ENCODE measurements at regions not wholly inside any gene's neighbourhood (a gene's known extent, or its start where the extent isn't known, plus 50 kb on each side); places are given as distances from the start of the nearest gene placed in this dataset.

- Histone ChIP-seq H3K36me3 (no peaks in the 10 kb centered on the region), H3K27ac (no peak overlapping the region), H3K27me3 (no peaks in the 10 kb centered on the region), H3K9ac (no peak overlapping the region), H3K4me2 (no peak overlapping the region), H3K4me1 (peaks cover 26% of the 10 kb centered on the region), H3K9me3 (no peaks in the 10 kb centered on the region), H3K4me3 (no peak overlapping the region), H4K20me1 (no peaks in the 10 kb centered on the region)
- TF ChIP-seq Cebpa-rat (IDR thresholded peaks at IDR 0.05) = no peak
Measured at GRCh38 chr16:61364990-61365389, 671.2 kb downstream of the CDH8 start.

DNA sequence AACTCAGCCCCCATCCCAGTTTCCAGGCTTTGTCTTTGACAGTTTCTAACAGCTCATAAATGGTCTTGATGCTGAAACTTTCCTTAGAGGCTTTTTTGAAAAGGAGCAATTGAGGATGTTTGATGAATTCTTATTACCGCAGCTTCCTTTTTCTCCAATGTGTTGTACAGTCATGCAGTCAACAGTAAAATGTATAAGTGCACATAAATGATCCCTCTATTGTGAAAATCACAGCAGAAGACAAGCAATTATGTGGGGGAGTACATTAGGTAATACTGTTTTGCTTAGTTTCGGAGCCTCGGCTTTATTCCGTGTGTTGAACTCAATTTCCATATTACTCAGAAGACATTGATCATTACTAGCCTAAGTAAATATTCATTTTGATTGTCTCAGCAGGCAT is 673.7 kb downstream of the CDH8 start:
- Histone ChIP-seq H4K20me1 (no peaks in the 10 kb centered on the region), H3K9ac (no peak overlapping the region), H3K36me3 (no peaks in the 10 kb centered on the region), H3K4me3 (no peak overlapping the region), H3K4me2 (no peak overlapping the region), H3K9me3 (no peaks in the 10 kb centered on the region), H3K4me1 (peaks cover 15% of the 10 kb centered on the region), H3K27ac (no peak overlapping the region), H3K27me3 (no peaks in the 10 kb centered on the region)
- TF ChIP-seq Cebpa-rat (IDR thresholded peaks at IDR 0.05) = no peak

GRCh38 chr16:61344791-61345190 is 691.4 kb downstream of the CDH8 start:
- Histone ChIP-seq H3K27ac (no peak overlapping the region), H3K27me3 (no peaks in the 10 kb centered on the region), H3K9ac (no peak overlapping the region), H3K4me1 (no peaks in the 10 kb centered on the region), H3K4me3 (no peak overlapping the region), H4K20me1 (no peaks in the 10 kb centered on the region), H3K36me3 (no peaks in the 10 kb centered on the region), H3K9me3 (no peaks in the 10 kb centered on the region), H3K4me2 (no peak overlapping the region)
- TF ChIP-seq Cebpa-rat (IDR thresholded peaks at IDR 0.05) = no peak

DNA sequence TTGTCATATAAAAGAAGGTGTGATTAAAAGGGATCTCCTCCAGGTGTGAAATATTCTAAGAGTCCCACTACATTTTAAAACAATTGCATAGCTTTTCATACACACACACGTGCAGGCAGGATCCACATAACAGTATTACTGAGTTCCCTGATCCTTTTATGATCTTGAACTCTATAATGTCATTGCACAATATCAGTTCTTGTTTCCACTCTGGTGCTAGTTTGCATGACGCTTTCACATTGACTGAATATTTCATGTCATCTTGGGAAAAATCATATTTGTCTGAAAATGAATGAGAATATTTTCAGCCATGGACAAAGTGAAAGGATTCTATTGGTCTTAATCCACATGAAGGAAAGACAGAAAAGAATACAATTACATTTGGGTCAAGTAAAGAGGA is 703.8 kb downstream of the CDH8 start:
- Histone ChIP-seq H3K27ac (no peak overlapping the region), H3K4me3 (no peak overlapping the region), H3K4me1 (no peaks in the 10 kb centered on the region), H3K4me2 (no peak overlapping the region), H3K27me3 (no peaks in the 10 kb centered on the region), H3K36me3 (no peaks in the 10 kb centered on the region), H3K9ac (no peak overlapping the region), H4K20me1 (no peaks in the 10 kb centered on the region), H3K9me3 (no peaks in the 10 kb centered on the region)
- no peak for TF ChIP-seq Cebpa-rat (IDR thresholded peaks at IDR 0.05)

DNA sequence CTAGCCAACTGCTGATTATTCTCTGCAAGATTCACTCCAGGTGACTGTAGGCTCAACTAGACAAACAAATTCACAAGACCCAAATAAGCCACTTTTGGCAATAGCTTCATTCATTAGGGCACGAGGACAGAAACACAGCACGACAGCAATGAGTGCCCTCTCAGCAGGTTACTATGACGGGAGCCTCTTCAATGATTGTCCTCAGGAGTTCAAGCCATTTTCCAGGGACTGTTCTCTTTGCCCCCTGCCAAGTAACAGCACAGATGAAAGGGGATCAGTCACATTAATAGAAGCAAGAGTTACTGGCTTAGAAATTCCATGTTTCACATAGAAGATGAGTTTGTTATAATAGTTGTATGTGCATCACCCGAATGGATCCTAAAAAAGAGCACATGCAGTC is 712.2 kb downstream of the CDH8 start:
- no peaks in the 10 kb centered on the region for H3K4me1 ChIP-seq
- H3K4me3 ChIP-seq = no peak overlapping the region
- H4K20me1 ChIP-seq = no peaks in the 10 kb centered on the region
- no peak overlapping the region for H3K27ac ChIP-seq
- H3K36me3 ChIP-seq = no peaks in the 10 kb centered on the region
- H3K9ac ChIP-seq = no peak overlapping the region
- no peaks in the 10 kb centered on the region for H3K9me3 ChIP-seq
- H3K27me3 ChIP-seq = no peaks in the 10 kb centered on the region
- TF ChIP-seq Cebpa-rat (IDR thresholded peaks at IDR 0.05) = no peak
- H3K4me2 ChIP-seq = no peak overlapping the region

GRCh38 chr16:61323456-61323855 is 712.8 kb downstream of the CDH8 start:
- H3K27ac ChIP-seq = no peak overlapping the region
- H4K20me1 ChIP-seq = no peaks in the 10 kb centered on the region
- no peak overlapping the region for H3K4me2 ChIP-seq
- no peaks in the 10 kb centered on the region for H3K27me3 ChIP-seq
- no peak for TF ChIP-seq Cebpa-rat (IDR thresholded peaks at IDR 0.05)
- H3K9me3 ChIP-seq = no peaks in the 10 kb centered on the region
- H3K9ac ChIP-seq = no peak overlapping the region
- no peaks in the 10 kb centered on the region for H3K4me1 ChIP-seq
- no peaks in the 10 kb centered on the region for H3K36me3 ChIP-seq
- no peak overlapping the region for H3K4me3 ChIP-seq

DNA sequence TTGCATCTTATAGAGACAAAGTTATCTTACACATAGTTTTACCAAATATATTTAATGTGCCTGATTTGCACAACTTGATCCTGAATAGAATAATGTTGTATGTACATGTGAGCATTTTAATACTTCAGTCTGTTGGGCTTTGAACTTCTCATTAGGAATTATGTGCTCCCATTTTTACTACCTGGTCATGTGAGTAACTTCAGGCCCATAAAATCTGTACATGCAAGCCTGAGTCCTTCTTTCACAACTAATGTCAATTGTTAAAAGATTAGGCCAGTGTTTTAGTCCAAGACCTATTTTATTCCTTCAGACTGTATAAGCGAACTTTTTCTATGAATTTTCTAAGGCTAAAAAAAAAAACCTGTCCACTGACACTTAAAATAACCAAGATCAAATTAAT is 715.4 kb downstream of the CDH8 start:
- Histone ChIP-seq H3K9me3 (no peaks in the 10 kb centered on the region), H3K27ac (no peak overlapping the region), H4K20me1 (no peaks in the 10 kb centered on the region), H3K4me3 (no peak overlapping the region), H3K4me1 (no peaks in the 10 kb centered on the region), H3K27me3 (no peaks in the 10 kb centered on the region), H3K36me3 (no peaks in the 10 kb centered on the region), H3K9ac (no peak overlapping the region), H3K4me2 (no peak overlapping the region)
- TF ChIP-seq Cebpa-rat (IDR thresholded peaks at IDR 0.05) = no peak

DNA sequence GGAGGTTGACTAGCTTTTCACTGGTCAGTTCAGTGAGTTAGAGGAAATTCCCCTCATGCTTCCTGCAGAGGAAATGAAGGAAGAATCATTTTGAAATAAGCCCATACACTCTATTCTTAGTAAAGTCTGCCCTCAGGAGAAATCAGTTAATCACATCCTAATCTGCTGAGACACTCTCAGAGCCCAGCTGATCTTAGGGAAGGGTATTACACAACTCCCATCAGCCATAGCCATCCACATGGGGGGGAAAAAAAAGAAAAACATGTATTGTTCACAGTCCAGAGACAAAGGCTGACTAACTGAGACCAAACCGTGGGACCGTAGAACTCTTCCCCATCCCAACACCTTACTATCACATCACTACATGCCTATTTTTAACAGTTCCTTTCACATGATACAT is 722.3 kb downstream of the CDH8 start:
- no peaks in the 10 kb centered on the region for H4K20me1 ChIP-seq
- H3K27me3 ChIP-seq = no peaks in the 10 kb centered on the region
- no peaks in the 10 kb centered on the region for H3K36me3 ChIP-seq
- TF ChIP-seq Cebpa-rat (IDR thresholded peaks at IDR 0.05) = no peak
- H3K4me2 ChIP-seq = no peak overlapping the region
- no peak overlapping the region for H3K4me3 ChIP-seq
- no peak overlapping the region for H3K27ac ChIP-seq
- no peaks in the 10 kb centered on the region for H3K9me3 ChIP-seq
- no peak overlapping the region for H3K9ac ChIP-seq
- H3K4me1 ChIP-seq = peaks cover 17% of the 10 kb centered on the region

- H3K27me3 ChIP-seq = no peaks in the 10 kb centered on the region
- no peaks in the 10 kb centered on the region for H3K36me3 ChIP-seq
- no peak overlapping the region for H3K9ac ChIP-seq
- H3K27ac ChIP-seq = no peak overlapping the region
- H4K20me1 ChIP-seq = no peaks in the 10 kb centered on the region
- H3K9me3 ChIP-seq = no peaks in the 10 kb centered on the region
- TF ChIP-seq Cebpa-rat (IDR thresholded peaks at IDR 0.05) = no peak
- no peak overlapping the region for H3K4me3 ChIP-seq
- no peak overlapping the region for H3K4me2 ChIP-seq
- H3K4me1 ChIP-seq = peaks cover 17% of the 10 kb centered on the region
Measured at GRCh38 chr16:61309386-61309785, 726.9 kb downstream of the CDH8 start.

DNA sequence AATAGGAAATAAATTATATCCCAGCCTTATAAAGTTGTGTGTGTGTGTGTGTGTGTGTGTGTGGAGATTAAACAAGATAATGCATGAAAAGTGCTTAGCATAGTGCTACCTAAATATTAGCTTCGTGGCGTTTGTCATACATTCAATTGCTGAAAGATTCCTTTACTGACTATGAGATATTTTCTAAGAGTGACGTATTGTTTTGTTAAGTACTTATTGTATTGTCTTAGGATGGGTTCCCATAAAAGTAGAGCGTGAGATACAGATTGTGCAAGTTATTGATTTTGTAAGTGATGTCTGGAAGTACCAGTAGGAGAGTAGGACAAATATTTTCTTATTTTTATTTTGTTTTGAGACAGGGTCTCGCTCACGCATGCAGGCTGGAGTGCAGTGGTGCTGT is 730.0 kb downstream of the CDH8 start:
- Histone ChIP-seq H3K27me3 (no peaks in the 10 kb centered on the region), H3K36me3 (no peaks in the 10 kb centered on the region), H4K20me1 (no peaks in the 10 kb centered on the region), H3K4me2 (no peak overlapping the region), H3K9me3 (no peaks in the 10 kb centered on the region), H3K4me3 (no peak overlapping the region), H3K4me1 (peaks cover 8% of the 10 kb centered on the region), H3K9ac (no peak overlapping the region), H3K27ac (no peak overlapping the region)
- TF ChIP-seq Cebpa-rat (IDR thresholded peaks at IDR 0.05) = no peak

- Histone ChIP-seq H3K4me1 (no peaks in the 10 kb centered on the region), H4K20me1 (no peaks in the 10 kb centered on the region), H3K9ac (no peak overlapping the region), H3K36me3 (no peaks in the 10 kb centered on the region), H3K4me3 (no peak overlapping the region), H3K4me2 (no peak overlapping the region), H3K27ac (no peak overlapping the region), H3K27me3 (no peaks in the 10 kb centered on the region), H3K9me3 (no peaks in the 10 kb centered on the region)
- TF ChIP-seq Cebpa-rat (IDR thresholded peaks at IDR 0.05) = no peak
Measured at GRCh38 chr16:61296814-61297213, 739.4 kb downstream of the CDH8 start.
